NCI-H2107 treated with DMSO at 0.1 percent for 48 hours (cell line): ENCODE measurements at regions not wholly inside any gene's neighbourhood (a gene's known extent, or its start where the extent isn't known, plus 50 kb on each side); places are given as distances from the start of the nearest gene placed in this dataset.

ENCODE experiments used
- DNase-seq: peaks from one replicate; lab custom pipeline; 2025; ENCODE audit not compliant: unreplicated experiment; lab: John Stamatoyannopoulos, UW

GRCh38 chr10:123567984-123568739 lies 98.0 kb upstream of the GPR26 start:
- DNase-seq = no peak

GRCh38 chr10:123568751-123569150 lies 97.4 kb upstream of the GPR26 start:
- DNase-seq = no peak

GRCh38 chr10:123569436-123570035 lies 96.6 kb upstream of the GPR26 start:
- no peak for DNase-seq

- DNase-seq = no peak
Observed at GRCh38 chr10:123570051-123570897, 95.9 kb upstream of the GPR26 start.

GRCh38 chr10:123570898-123571515 lies 95.1 kb upstream of the GPR26 start:
- no peak for DNase-seq

- no peak for DNase-seq
Observed at GRCh38 chr10:123571978-123572377, 94.2 kb upstream of the GPR26 start.

GRCh38 chr10:123573236-123574108 lies 92.7 kb upstream of the GPR26 start:
- peak; percentile 42 for DNase-seq

GRCh38 chr10:123574109-123574698 lies 92.0 kb upstream of the GPR26 start:
- no peak for DNase-seq

- no peak for DNase-seq
Observed at GRCh38 chr10:123575105-123575504, 91.0 kb upstream of the GPR26 start.

GRCh38 chr10:123576706-123577105 lies 89.4 kb upstream of the GPR26 start:
- DNase-seq = no peak

GRCh38 chr10:123577921-123578461 lies 88.2 kb upstream of the GPR26 start:
- no peak for DNase-seq

- DNase-seq = no peak
Observed at GRCh38 chr10:123578721-123579120, 87.4 kb upstream of the GPR26 start.

- DNase-seq = no peak
Observed at GRCh38 chr10:123579675-123580074, 86.5 kb upstream of the GPR26 start.

GRCh38 chr10:123580426-123580825 lies 85.7 kb upstream of the GPR26 start:
- DNase-seq = no peak

- no peak for DNase-seq
Observed at GRCh38 chr10:123581656-123582055, 84.5 kb upstream of the GPR26 start.

- DNase-seq = peak; percentile 21
Observed at GRCh38 chr10:123582084-123582989, 83.8 kb upstream of the GPR26 start.

GRCh38 chr10:123583639-123584418 lies 82.3 kb upstream of the GPR26 start:
- peak; percentile 47 for DNase-seq

GRCh38 chr10:123584419-123584775 lies 81.8 kb upstream of the GPR26 start:
- no peak for DNase-seq
